GM19324 (cell line): ENCODE measurements at regions not wholly inside any gene's neighbourhood (a gene's known extent, or its start where the extent isn't known, plus 50 kb on each side); places are given as distances from the start of the nearest gene placed in this dataset.
"Not testable (repeated sequence)": the region's sequence is repeated elsewhere in the genome, so short reads cannot be mapped to it uniquely, and the experiment has no call there.

Experiments used
- ATAC-seq: cut with Tn5 transposase; IDR thresholded peaks from one replicate; pipeline ENCODE4 v1.9.1; 2021; ENCODE audit warnings: mild to moderate bottlenecking, moderate library complexity; ENCODE audit not compliant: unreplicated experiment, low FRiP score

GRCh38 chr5:17364987-17365810 is 132.8 kb upstream of the TAF11L2 start:
- no peak for ATAC-seq

GRCh38 chr5:17365811-17366138 is 132.3 kb upstream of the TAF11L2 start:
- ATAC-seq = no peak

- ATAC-seq = no peak
These were observed 130.7 kb upstream of the TAF11L2 start for GRCh38 chr5:17367256-17367840.

GRCh38 chr5:17370651-17371050 is 127.4 kb upstream of the TAF11L2 start:
- no peak for ATAC-seq

- ATAC-seq = no peak
These were observed 124.6 kb upstream of the TAF11L2 start for GRCh38 chr5:17373406-17373805.

- ATAC-seq = no peak
These were observed 124.0 kb upstream of the TAF11L2 start for GRCh38 chr5:17373814-17374556.

- ATAC-seq = no peak
These were observed 122.9 kb upstream of the TAF11L2 start for GRCh38 chr5:17374973-17375742.

GRCh38 chr5:17375886-17376285 is 122.1 kb upstream of the TAF11L2 start:
- not testable (repeated sequence) for ATAC-seq

- ATAC-seq = no peak
These were observed 119.6 kb upstream of the TAF11L2 start for GRCh38 chr5:17378346-17378997.

- no peak for ATAC-seq
These were observed 118.7 kb upstream of the TAF11L2 start for GRCh38 chr5:17379100-17379951.

- ATAC-seq = no peak
These were observed 116.1 kb upstream of the TAF11L2 start for GRCh38 chr5:17381932-17382331.

- ATAC-seq = no peak
These were observed 114.5 kb upstream of the TAF11L2 start for GRCh38 chr5:17383526-17383925.

- ATAC-seq = no peak
These were observed 113.8 kb upstream of the TAF11L2 start for GRCh38 chr5:17384181-17384580.

GRCh38 chr5:17388717-17389116 is 109.3 kb upstream of the TAF11L2 start:
- ATAC-seq = no peak

- no peak for ATAC-seq
These were observed 103.9 kb upstream of the TAF11L2 start for GRCh38 chr5:17394086-17394485.

GRCh38 chr5:17395106-17395880 is 102.7 kb upstream of the TAF11L2 start:
- no peak for ATAC-seq

- peak; percentile 57 for ATAC-seq
These were observed 101.8 kb upstream of the TAF11L2 start for GRCh38 chr5:17396247-17396646.

GRCh38 chr5:17398431-17398830 is 99.6 kb upstream of the TAF11L2 start:
- ATAC-seq = no peak
